H54 (cell line): ENCODE measurements at regions not wholly inside any gene's neighbourhood (a gene's known extent, or its start where the extent isn't known, plus 50 kb on each side); places are given as distances from the start of the nearest gene placed in this dataset.

Source experiments
- DNase-seq: peaks from one replicate; pipeline ENCODE4 v3.0.0; 2011; ENCODE audit warnings: low spot score, mixed read lengths; ENCODE audit not compliant: insufficient read length
- FAIRE-seq: peaks from 3 replicates; lab custom pipeline; 2011; peaks lifted over from hg19 to GRCh38; lab: Jason Lieb, UNC
- POLR2A ChIP-seq: IDR thresholded peaks from 2 replicates; pipeline ENCODE4 v1.6.1; 2011; ENCODE audit warnings: low read depth, mild to moderate bottlenecking, low read length

GRCh38 chr3:21876782-21877181, 125.8 kb upstream of the ZNF385D start:
- TF ChIP-seq POLR2A: no peak
- FAIRE-seq (no peak), DNase-seq (no peak)

GRCh38 chr3:21877214-21877754, 126.3 kb upstream of the ZNF385D start:
- DNase-seq: no peak
- no peak for FAIRE-seq
- no peak for TF ChIP-seq POLR2A

GRCh38 chr3:21879184-21879886, 128.3 kb upstream of the ZNF385D start:
- DNase-seq: no peak
- no peak for TF ChIP-seq POLR2A
- no peak for FAIRE-seq

GRCh38 chr3:21888656-21889055, 137.6 kb upstream of the ZNF385D start:
- FAIRE-seq (no peak), DNase-seq (no peak)
- TF ChIP-seq POLR2A: no peak

- FAIRE-seq: no peak
- DNase-seq: no peak
- no peak for TF ChIP-seq POLR2A
Measured at GRCh38 chr3:21889166-21889565, 138.2 kb upstream of the ZNF385D start.

- DNase-seq: no peak
- no peak for FAIRE-seq
- TF ChIP-seq POLR2A: no peak
Measured at GRCh38 chr3:21892104-21892503, 141.1 kb upstream of the ZNF385D start.

GRCh38 chr3:21893242-21893641, 142.2 kb upstream of the ZNF385D start:
- no peak for DNase-seq

GRCh38 chr3:21894459-21895340, 143.7 kb upstream of the ZNF385D start:
- no peak for TF ChIP-seq POLR2A
- FAIRE-seq (no peak), DNase-seq (no peak)

More at GRCh38 chr3:21893242-21893641, 142.2 kb upstream of the ZNF385D start:
- FAIRE-seq: no peak
- TF ChIP-seq POLR2A: no peak

GRCh38 chr3:21898316-21898715, 147.3 kb upstream of the ZNF385D start:
- DNase-seq: no peak
- TF ChIP-seq POLR2A: no peak
- FAIRE-seq: no peak

- no peak for TF ChIP-seq POLR2A
- no peak for DNase-seq
- FAIRE-seq: no peak
Measured at GRCh38 chr3:21901484-21901883, 150.5 kb upstream of the ZNF385D start.

GRCh38 chr3:21902956-21903355, 151.9 kb upstream of the ZNF385D start:
- no peak for FAIRE-seq

GRCh38 chr3:21909096-21909495, 158.1 kb upstream of the ZNF385D start:
- FAIRE-seq: no peak
- no peak for DNase-seq
- no peak for TF ChIP-seq POLR2A

More at GRCh38 chr3:21902956-21903355, 151.9 kb upstream of the ZNF385D start:
- no peak for TF ChIP-seq POLR2A
- DNase-seq: no peak

GRCh38 chr3:21912711-21913110, 161.7 kb upstream of the ZNF385D start:
- FAIRE-seq: no peak
- no peak for DNase-seq
- TF ChIP-seq POLR2A: no peak

- DNase-seq (no peak), FAIRE-seq (no peak)
- TF ChIP-seq POLR2A: no peak
Measured at GRCh38 chr3:21913791-21914190, 162.8 kb upstream of the ZNF385D start.
